IMR-90 (cell line): ENCODE measurements at regions not wholly inside any gene's neighbourhood (a gene's known extent, or its start where the extent isn't known, plus 50 kb on each side); places are given as distances from the start of the nearest gene placed in this dataset.

Experiments used
- ATAC-seq: fragments of 200-7000 bp; cut with Tn5 transposase; 2 replicates; pipeline ENCODE4 v1.9.1; 2020; ENCODE audit warnings: low read depth, mild to moderate bottlenecking, moderate library complexity
- BruUV-seq: library from RNA; stranded (reverse); fragments of 400-500 nt; replicated peaks from 2 replicates; lab custom pipeline; 2021; lab: Mats Ljungman, UMichigan
- CTCF ChIA-PET: fragments of 300-600 bp; formaldehyde crosslinking; extraction: SDS; loops from one replicate; lab custom pipeline; 2021; ENCODE audit warnings: antibody characterized with exemption; lab: Yijun Ruan, JAX
- POLR2A ChIA-PET: fragments of 300-600 bp; sonication (Branson Sonifier 250); formaldehyde crosslinking; loops from one replicate; lab custom pipeline; 2022; ENCODE audit warnings: antibody characterized with exemption; ENCODE audit not compliant: unreplicated experiment; lab: Charles Lee
- DNase-seq: peaks from one replicate; pipeline ENCODE4 v3.0.0; 2013
- H2AFZ ChIP-seq: replicated peaks from 2 replicates; pipeline ENCODE3; 2013; ENCODE audit warnings: low read length, mild to moderate bottlenecking; ENCODE audit not compliant: poor library complexity
- H2AK5ac ChIP-seq: 2 replicates; pipeline ENCODE4 v1.6.1; 2013; ENCODE audit warnings: low read depth, low read length, inconsistent platforms
- H2AK9ac ChIP-seq: replicated peaks from 2 replicates; pipeline ENCODE3; 2013; ENCODE audit warnings: mild to moderate bottlenecking, low read depth, low read length, moderate library complexity; ENCODE audit not compliant: poor library complexity
- H2BK120ac ChIP-seq: 2 replicates; pipeline ENCODE4 v1.6.1; 2013; ENCODE audit warnings: low read depth, low read length, inconsistent platforms
- H2BK15ac ChIP-seq: 3 replicates; pipeline ENCODE4 v1.6.1; 2013; ENCODE audit warnings: low read depth, low read length, inconsistent platforms
- H2BK20ac ChIP-seq: 2 replicates; pipeline ENCODE4 v1.6.1; 2013; ENCODE audit warnings: low read depth, mild to moderate bottlenecking, inconsistent platforms, low read length, moderate library complexity
- H2BK5ac ChIP-seq: 2 replicates; pipeline ENCODE4 v1.6.1; 2013; ENCODE audit warnings: mild to moderate bottlenecking, low read depth, low read length, inconsistent platforms; ENCODE audit not compliant: poor library complexity, severe bottlenecking
- H3K14ac ChIP-seq: replicated peaks from 2 replicates; pipeline ENCODE4 v1.6.1; 2013; ENCODE audit warnings: low read depth, low read length, inconsistent platforms
- H3K18ac ChIP-seq: 2 replicates; pipeline ENCODE4 v1.6.1; 2013; ENCODE audit warnings: low read depth, low read length, control low read depth
- H3K23ac ChIP-seq: 2 replicates; pipeline ENCODE4 v1.6.1; 2013; ENCODE audit warnings: low read depth, low read length, inconsistent platforms
- H3K27ac ChIP-seq: 2 replicates; pipeline ENCODE4 v1.5.1; 2013; ENCODE audit warnings: mild to moderate bottlenecking, control low read depth, low read length; ENCODE audit not compliant: insufficient read depth
- H3K27me3 ChIP-seq: 2 replicates; pipeline ENCODE4 v1.6.1; 2013; ENCODE audit warnings: low read length; ENCODE audit not compliant: control insufficient read depth, insufficient read depth
- H3K36me3 ChIP-seq: 2 replicates; pipeline ENCODE4 v1.6.1; 2013; ENCODE audit warnings: low read length, mixed read lengths; ENCODE audit not compliant: control insufficient read depth, insufficient read depth
- H3K4ac ChIP-seq: 2 replicates; pipeline ENCODE4 v1.6.1; 2013; ENCODE audit warnings: low read depth, low read length, inconsistent platforms
- H3K4me1 ChIP-seq: 2 replicates; pipeline ENCODE4 v1.6.1; 2013; ENCODE audit warnings: low read length, mixed read lengths; ENCODE audit not compliant: control insufficient read depth, insufficient read depth
- H3K4me2 ChIP-seq: 2 replicates; pipeline ENCODE4 v1.6.1; 2013; ENCODE audit warnings: low read depth, mild to moderate bottlenecking, control low read depth, low read length, moderate library complexity
- H3K4me3 ChIP-seq: 2 replicates; pipeline ENCODE4 v1.5.1; 2013; ENCODE audit warnings: low read depth, mild to moderate bottlenecking, control low read depth, low read length, moderate library complexity; ENCODE audit not compliant: insufficient read depth
- H3K56ac ChIP-seq: 2 replicates; pipeline ENCODE4 v1.6.1; 2013; ENCODE audit warnings: low read length, inconsistent platforms; ENCODE audit not compliant: insufficient read depth; ENCODE audit errors: extremely low read depth
- H3K79me1 ChIP-seq, 2 experiments: 2 replicates each; pipeline ENCODE4 v1.6.1; 2013; ENCODE audit warnings: low read length in 2 of 2, inconsistent platforms in 1 of 2, low read depth in 1 of 2
- H3K9ac ChIP-seq: 2 replicates; pipeline ENCODE4 v1.6.1; 2013; ENCODE audit warnings: low read depth, low read length, control low read depth
- H3K9me1 ChIP-seq: 2 replicates; pipeline ENCODE4 v1.6.1; 2013; ENCODE audit warnings: low read length, inconsistent platforms; ENCODE audit not compliant: insufficient read depth
- H3K9me3 ChIP-seq: 2 replicates; pipeline ENCODE4 v1.6.1; 2013; ENCODE audit warnings: low read length; ENCODE audit not compliant: control insufficient read depth, insufficient read depth
- H4K20me1 ChIP-seq: 2 replicates; pipeline ENCODE4 v1.6.1; 2013; ENCODE audit warnings: low read length, inconsistent platforms; ENCODE audit not compliant: insufficient read depth
- H4K5ac ChIP-seq: 2 replicates; pipeline ENCODE4 v1.6.1; 2013; ENCODE audit warnings: mild to moderate bottlenecking, low read depth, low read length, control low read depth
- H4K8ac ChIP-seq, 2 experiments: 2 replicates each; pipeline ENCODE4 v1.6.1; 2013; ENCODE audit warnings: low read depth in 2 of 2, low read length in 2 of 2, control low read depth in 1 of 2, inconsistent platforms in 1 of 2
- H4K91ac ChIP-seq: 2 replicates; pipeline ENCODE4 v1.6.1; 2013; ENCODE audit warnings: low read depth, low read length, inconsistent platforms; ENCODE audit not compliant: insufficient read depth
- BHLHE40 ChIP-seq: fragments of 150-350 bp; IDR thresholded peaks from 2 replicates; pipeline ENCODE4 v1.6.1; 2016; ENCODE audit warnings: mild to moderate bottlenecking, low read depth, low read length
- CEBPB ChIP-seq: IDR thresholded peaks from 2 replicates; pipeline ENCODE4 v1.6.1; 2012; ENCODE audit warnings: low read depth, low read length, improper control_type of control experiment
- CHD1 ChIP-seq: IDR thresholded peaks from 2 replicates; pipeline ENCODE4 v1.6.1; 2012; ENCODE audit warnings: low read depth, low read length, improper control_type of control experiment
- CTCF ChIP-seq: conservative IDR thresholded peaks from 2 replicates; pipeline ENCODE4 v1.5.1; 2012; ENCODE audit warnings: mild to moderate bottlenecking, low read depth, low read length, improper control_type of control experiment
- ELK1 ChIP-seq: fragments of 150-350 bp; IDR thresholded peaks from 2 replicates; pipeline ENCODE4 v1.6.1; 2016; ENCODE audit warnings: low read depth, mild to moderate bottlenecking, low read length, moderate library complexity, borderline replicate concordance
- FOS ChIP-seq: fragments of 150-350 bp; IDR thresholded peaks from 2 replicates; pipeline ENCODE4 v1.6.1; 2016; ENCODE audit warnings: low read depth, low read length
- MAFK ChIP-seq: IDR thresholded peaks from 2 replicates; pipeline ENCODE4 v1.6.1; 2012; ENCODE audit warnings: low read depth, low read length, improper control_type of control experiment
- MAZ ChIP-seq: IDR thresholded peaks from 2 replicates; pipeline ENCODE4 v1.6.1; 2012; ENCODE audit warnings: low read depth, mild to moderate bottlenecking, low read length, improper control_type of control experiment, moderate library complexity, borderline replicate concordance
- MXI1 ChIP-seq: IDR thresholded peaks from 2 replicates; pipeline ENCODE4 v1.6.1; 2012; ENCODE audit warnings: low read depth, mild to moderate bottlenecking, low read length, moderate library complexity, borderline replicate concordance
- NFE2L2 ChIP-seq: fragments of 150-350 bp; IDR thresholded peaks from 2 replicates; pipeline ENCODE4 v1.6.1; 2016; ENCODE audit warnings: low read depth, mild to moderate bottlenecking, low read length
- POLR2A ChIP-seq: IDR thresholded peaks from 2 replicates; pipeline ENCODE4 v1.6.1; 2012; ENCODE audit warnings: mild to moderate bottlenecking, low read depth, low read length
- RAD21 ChIP-seq: IDR thresholded peaks from 2 replicates; pipeline ENCODE4 v1.6.1; 2012; ENCODE audit warnings: low read length, improper control_type of control experiment
- RCOR1 ChIP-seq: IDR thresholded peaks from 2 replicates; pipeline ENCODE4 v1.6.1; 2012; ENCODE audit warnings: mild to moderate bottlenecking, low read length, improper control_type of control experiment; ENCODE audit not compliant: insufficient replicate concordance
- RFX5 ChIP-seq: IDR thresholded peaks from 2 replicates; pipeline ENCODE4 v1.8.0; 2012; ENCODE audit warnings: low read depth, mild to moderate bottlenecking, low read length, moderate library complexity
- SMC3 ChIP-seq: fragments of 150-350 bp; IDR thresholded peaks from 2 replicates; pipeline ENCODE4 v1.6.1; 2016; ENCODE audit warnings: low read depth, mild to moderate bottlenecking, antibody characterized with exemption, low read length, moderate library complexity
- USF2 ChIP-seq: fragments of 150-350 bp; IDR thresholded peaks from 2 replicates; pipeline ENCODE4 v1.6.1; 2017; ENCODE audit warnings: mild to moderate bottlenecking, antibody characterized with exemption, low read length, low read depth
- WGBS, 2 experiments: methylation state at CpG; one replicate each; pipeline versions ENCODE4 v1.1.5 to v1.1.7; 2013; ENCODE audit warnings: missing lambda C conversion rate in 2 of 2; ENCODE audit not compliant: insufficient read length in 1 of 2; ENCODE audit errors: extremely low coverage in 2 of 2; 5-methylcytosine and 5-hydroxymethylcytosine counted together
- dilution Hi-C: fragments of 300-500 bp; cut with HindIII; formaldehyde crosslinking; loops from one replicate; pipeline ENCODE4 v1.14.3; 2018; ENCODE audit warnings: low sequenced_read_pairs; ENCODE audit not compliant: unreplicated experiment
- in situ Hi-C: fragments of 300-500 bp; cut with MboI; formaldehyde crosslinking; loops from 3 replicates; pipeline ENCODE4 v1.14.3; 2019; ENCODE audit warnings: low sequenced_read_pairs, inconsistent platforms, mixed read lengths
- intact Hi-C: fragments of 100-400 bp; cut with micrococcal nuclease; formaldehyde crosslinking; loops from 2 replicates; pipeline ENCODE4 v1.10.0; 2022

- Histone ChIP-seq H2AK5ac (no peak overlapping the region), H3K4me2 (no peak overlapping the region), H3K14ac (no peak overlapping the region), H4K20me1 (no peaks in the 10 kb centered on the region), H4K5ac (no peak overlapping the region), H3K36me3 (no peaks in the 10 kb centered on the region), H4K8ac (no peak overlapping the region), H3K9me3 (peaks cover 26% of the 10 kb centered on the region), H4K91ac (no peak overlapping the region), H3K27me3 (no peaks in the 10 kb centered on the region), H3K23ac (no peak overlapping the region), H2BK120ac (no peak overlapping the region), H3K4me1 (no peaks in the 10 kb centered on the region), H3K4ac (no peak overlapping the region), H2BK5ac (no peak overlapping the region), H3K9ac (no peak overlapping the region), H2AK9ac (no peak overlapping the region), H3K4me3 (no peak overlapping the region), H3K9me1 (no peaks in the 10 kb centered on the region), H3K27ac (no peak overlapping the region), H3K18ac (no peak overlapping the region), H3K56ac (no peak overlapping the region), H2BK15ac (no peak overlapping the region), H2AFZ (no peak overlapping the region), H3K79me1 (no peaks in the 10 kb centered on the region), H2BK20ac (no peak overlapping the region)
- no TSS peak for BruUV-seq
- no peak for DNase-seq
- no peak for ATAC-seq
- TF ChIP-seq CTCF (no peak), MAZ (no peak), USF2 (no peak), CEBPB (no peak), CHD1 (no peak), NFE2L2 (no peak), RFX5 (no peak), RAD21 (no peak), FOS (no peak), RCOR1 (no peak), MXI1 (no peak), ELK1 (no peak), BHLHE40 (no peak), MAFK (no peak), POLR2A (no peak), SMC3 (no peak)
- dilution Hi-C loops: no loop called here
- WGBS, 2 experiments: 49% methylated on average over 6 of the region's 8 CpGs; no CpG with 5 or more reads in 1 of the 2 experiments
- ChIA-PET CTCF (no interaction called here), POLR2A (no interaction called here)
- intact Hi-C loops: no loop called here
- in situ Hi-C loops: no loop called here
Observed at GRCh38 chr13:112261924-112262323, 114.2 kb upstream of the SPACA7 start.
